Astrocyte (in vitro differentiated cells and primary cell): ENCODE measurements at regions not wholly inside any gene's neighbourhood (a gene's known extent, or its start where the extent isn't known, plus 50 kb on each side); places are given as distances from the start of the nearest gene placed in this dataset.

Experiments used
- DNase-seq: peaks from one replicate; pipeline ENCODE4 v3.0.0-alpha.2; 2010; ENCODE audit warnings: low read depth
- FAIRE-seq: peaks from 2 replicates; lab custom pipeline; 2011; peaks lifted over from hg19 to GRCh38; lab: Jason Lieb, UNC
- H2AFZ ChIP-seq: 2 replicates; pipeline ENCODE4 v1.6.0; 2012; ENCODE audit warnings: low read depth, low read length, inconsistent platforms
- H3K27ac ChIP-seq: 2 replicates; pipeline ENCODE4 v1.5.1; 2011; ENCODE audit warnings: low read depth, low read length, inconsistent platforms
- H3K27me3 ChIP-seq: 2 replicates; pipeline ENCODE4 v1.6.0; 2011; ENCODE audit warnings: low read length, inconsistent platforms; ENCODE audit not compliant: insufficient read depth
- H3K36me3 ChIP-seq: 2 replicates; pipeline ENCODE4 v1.5.1; 2011; ENCODE audit warnings: low read length, inconsistent platforms; ENCODE audit not compliant: insufficient read depth
- H3K4me1 ChIP-seq: 2 replicates; pipeline ENCODE4 v1.5.1; 2011; ENCODE audit warnings: low read length, inconsistent platforms; ENCODE audit not compliant: insufficient read depth
- H3K4me2 ChIP-seq: 2 replicates; pipeline ENCODE4 v1.6.0; 2012; ENCODE audit warnings: low read length, inconsistent platforms
- H3K4me3 ChIP-seq: 2 replicates; pipeline ENCODE4 v1.5.1; 2011; ENCODE audit warnings: low read depth, mild to moderate bottlenecking, low read length, inconsistent platforms; ENCODE audit not compliant: insufficient read depth
- H3K79me2 ChIP-seq: 2 replicates; pipeline ENCODE4 v1.6.0; 2012; ENCODE audit warnings: mild to moderate bottlenecking, low read length, inconsistent platforms; ENCODE audit not compliant: insufficient read depth
- H3K9ac ChIP-seq: 2 replicates; pipeline ENCODE4 v1.6.0; 2012; ENCODE audit warnings: mild to moderate bottlenecking, low read length, inconsistent platforms
- H3K9me3 ChIP-seq: 2 replicates; pipeline ENCODE4 v1.5.1; 2012; ENCODE audit warnings: low read depth, mild to moderate bottlenecking, low read length, inconsistent platforms; ENCODE audit not compliant: insufficient read depth
- H4K20me1 ChIP-seq: 2 replicates; pipeline ENCODE4 v1.6.0; 2012; ENCODE audit warnings: low read length, inconsistent platforms; ENCODE audit not compliant: insufficient read depth
- H3K27ac Mint-ChIP-seq: one replicate; pipeline ENCODE4 v1.8.0; 2021; ENCODE audit warnings: mild to moderate bottlenecking, mixed read lengths; ENCODE audit not compliant: unreplicated experiment
- H3K27me3 Mint-ChIP-seq: one replicate; pipeline ENCODE4 v1.8.0; 2021; ENCODE audit warnings: low read depth, mixed read lengths; ENCODE audit not compliant: unreplicated experiment
- H3K36me3 Mint-ChIP-seq: one replicate; pipeline ENCODE4 v1.8.0; 2021; ENCODE audit warnings: low read depth, mixed read lengths; ENCODE audit not compliant: unreplicated experiment
- H3K4me1 Mint-ChIP-seq: one replicate; pipeline ENCODE4 v1.8.0; 2021; ENCODE audit warnings: low read depth, mixed read lengths; ENCODE audit not compliant: unreplicated experiment
- H3K4me3 Mint-ChIP-seq: one replicate; pipeline ENCODE4 v1.8.0; 2021; ENCODE audit warnings: mild to moderate bottlenecking, moderate library complexity, mixed read lengths; ENCODE audit not compliant: unreplicated experiment
- H3K9me3 Mint-ChIP-seq: one replicate; pipeline ENCODE4 v1.8.0; 2021; ENCODE audit warnings: mild to moderate bottlenecking, mixed read lengths; ENCODE audit not compliant: unreplicated experiment
- CTCF ChIP-seq: IDR thresholded peaks from 2 replicates; pipeline ENCODE4 v1.5.1; 2011; ENCODE audit warnings: low read depth, mild to moderate bottlenecking, inconsistent platforms, low read length, moderate library complexity; ENCODE audit not compliant: insufficient read depth
- EZH2 ChIP-seq: IDR thresholded peaks from 2 replicates; pipeline ENCODE4 v1.6.1; 2012; ENCODE audit warnings: mild to moderate bottlenecking, low read length, inconsistent platforms; ENCODE audit not compliant: insufficient read depth

- Mint-ChIP-seq H3K9me3 (no peaks in the 10 kb centered on the region), H3K4me3 (no peak overlapping the region), H3K27me3 (no peaks in the 10 kb centered on the region), H3K27ac (no peak overlapping the region), H3K4me1 (no peaks in the 10 kb centered on the region), H3K36me3 (no peaks in the 10 kb centered on the region)
- no peak overlapping the region for H3K9ac ChIP-seq
- no peaks in the 10 kb centered on the region for H3K79me2 ChIP-seq
- H4K20me1 ChIP-seq: no peaks in the 10 kb centered on the region
- no peaks in the 10 kb centered on the region for H3K36me3 ChIP-seq
- no peak overlapping the region for H3K27ac ChIP-seq
- no peak for DNase-seq
- no peaks in the 10 kb centered on the region for H3K9me3 ChIP-seq
- no peak overlapping the region for H3K4me2 ChIP-seq
- FAIRE-seq: no peak
- TF ChIP-seq CTCF (no peak), EZH2 (no peak)
- no peaks in the 10 kb centered on the region for H3K27me3 ChIP-seq
- no peaks in the 10 kb centered on the region for H3K4me1 ChIP-seq
- no peak overlapping the region for H2AFZ ChIP-seq
- no peak overlapping the region for H3K4me3 ChIP-seq
These were observed 396.3 kb upstream of the FSTL5 start for GRCh38 chr4:162560073-162560472.

GRCh38 chr4:162557516-162558106, 393.8 kb upstream of the FSTL5 start:
- Histone ChIP-seq H3K4me2 (no peak overlapping the region), H3K4me1 (no peaks in the 10 kb centered on the region), H3K9me3 (no peaks in the 10 kb centered on the region), H4K20me1 (no peaks in the 10 kb centered on the region), H3K9ac (no peak overlapping the region), H3K4me3 (no peak overlapping the region), H3K79me2 (no peaks in the 10 kb centered on the region), H2AFZ (no peak overlapping the region), H3K27me3 (no peaks in the 10 kb centered on the region), H3K36me3 (no peaks in the 10 kb centered on the region), H3K27ac (no peak overlapping the region)
- H3K36me3 Mint-ChIP-seq: no peaks in the 10 kb centered on the region
- no peak overlapping the region for H3K27ac Mint-ChIP-seq
- H3K4me1 Mint-ChIP-seq: no peaks in the 10 kb centered on the region
- FAIRE-seq (no peak), DNase-seq (no peak)
- no peaks in the 10 kb centered on the region for H3K27me3 Mint-ChIP-seq
- H3K4me3 Mint-ChIP-seq: no peak overlapping the region
- TF ChIP-seq CTCF (no peak), EZH2 (no peak)
- H3K9me3 Mint-ChIP-seq: peaks cover 2% of the 10 kb centered on the region

GRCh38 chr4:162535121-162535520, 371.3 kb upstream of the FSTL5 start:
- DNase-seq: no peak
- H3K4me1 ChIP-seq: no peaks in the 10 kb centered on the region
- no peak overlapping the region for H3K4me2 ChIP-seq
- H4K20me1 ChIP-seq: no peaks in the 10 kb centered on the region
- no peak overlapping the region for H3K27ac ChIP-seq
- Mint-ChIP-seq H3K36me3 (no peaks in the 10 kb centered on the region), H3K27ac (no peak overlapping the region), H3K27me3 (no peaks in the 10 kb centered on the region), H3K9me3 (no peaks in the 10 kb centered on the region), H3K4me1 (no peaks in the 10 kb centered on the region), H3K4me3 (no peak overlapping the region)
- no peak overlapping the region for H3K9ac ChIP-seq
- H3K36me3 ChIP-seq: no peaks in the 10 kb centered on the region
- H3K27me3 ChIP-seq: no peaks in the 10 kb centered on the region
- H3K79me2 ChIP-seq: no peaks in the 10 kb centered on the region
- TF ChIP-seq EZH2 (no peak), CTCF (no peak)
- no peak for FAIRE-seq
- no peak overlapping the region for H2AFZ ChIP-seq
- H3K4me3 ChIP-seq: no peak overlapping the region
- no peaks in the 10 kb centered on the region for H3K9me3 ChIP-seq
